HUES48 (cell line): ENCODE measurements at regions not wholly inside any gene's neighbourhood (a gene's known extent, or its start where the extent isn't known, plus 50 kb on each side); places are given as distances from the start of the nearest gene placed in this dataset.

Experiments used
- H3K27ac ChIP-seq: one replicate; pipeline ENCODE4 v1.7.0; 2013; ENCODE audit warnings: low read depth, low read length, inconsistent platforms
- H3K27me3 ChIP-seq: 2 replicates; pipeline ENCODE4 v1.6.1; 2013; ENCODE audit warnings: mild to moderate bottlenecking, low read length; ENCODE audit not compliant: control insufficient read depth, insufficient read depth
- H3K36me3 ChIP-seq: 2 replicates; pipeline ENCODE4 v1.6.1; 2013; ENCODE audit warnings: low read length; ENCODE audit not compliant: control insufficient read depth, insufficient read depth
- H3K4me1 ChIP-seq: 2 replicates; pipeline ENCODE4 v1.6.1; 2013; ENCODE audit warnings: mild to moderate bottlenecking, low read length; ENCODE audit not compliant: control insufficient read depth, insufficient read depth
- H3K4me3 ChIP-seq: 2 replicates; pipeline ENCODE4 v1.5.1; 2013; ENCODE audit warnings: mild to moderate bottlenecking, low read depth, low read length
- H3K9ac ChIP-seq: 2 replicates; pipeline ENCODE4 v1.6.1; 2013; ENCODE audit warnings: mild to moderate bottlenecking, low read depth, low read length, moderate library complexity
- H3K9me3 ChIP-seq: 2 replicates; pipeline ENCODE4 v1.6.1; 2013; ENCODE audit warnings: low read length; ENCODE audit not compliant: control insufficient read depth, insufficient read depth

- peaks cover 44% of the 10 kb centered on the region for H3K27me3 ChIP-seq
- peak overlapping the region; percentile 64 for H3K27ac ChIP-seq
- H3K36me3 ChIP-seq: no peaks in the 10 kb centered on the region
- H3K4me1 ChIP-seq: peaks cover 87% of the 10 kb centered on the region
- H3K9ac ChIP-seq: peak overlapping the region; percentile 21; the same call in 1 of the 2 replicates
- H3K9me3 ChIP-seq: no peaks in the 10 kb centered on the region
- peak overlapping the region; percentile 43 for H3K4me3 ChIP-seq
Observed at GRCh38 chr5:3121813-3122212, 370.3 kb upstream of the IRX2 start.

GRCh38 chr5:3120028-3120427 is 368.6 kb upstream of the IRX2 start:
- no peaks in the 10 kb centered on the region for H3K36me3 ChIP-seq
- no peak overlapping the region for H3K4me3 ChIP-seq
- peaks cover 94% of the 10 kb centered on the region for H3K4me1 ChIP-seq
- H3K27me3 ChIP-seq: peaks cover 59% of the 10 kb centered on the region
- H3K9ac ChIP-seq: no peak overlapping the region
- H3K27ac ChIP-seq: no peak overlapping the region
- H3K9me3 ChIP-seq: no peaks in the 10 kb centered on the region

- Histone ChIP-seq H3K27me3 (peaks cover 59% of the 10 kb centered on the region), H3K4me1 (peaks cover 89% of the 10 kb centered on the region)
Observed at GRCh38 chr5:3119435-3119834, 368.0 kb upstream of the IRX2 start.

GRCh38 chr5:3118340-3118739 is 366.9 kb upstream of the IRX2 start:
- peaks cover 59% of the 10 kb centered on the region for H3K27me3 ChIP-seq
- H3K9me3 ChIP-seq: no peaks in the 10 kb centered on the region
- H3K27ac ChIP-seq: peak overlapping the region; percentile 78
- no peaks in the 10 kb centered on the region for H3K36me3 ChIP-seq
- H3K4me1 ChIP-seq: peaks cover 81% of the 10 kb centered on the region
- H3K9ac ChIP-seq: peak overlapping the region; percentile 8; the same call in 1 of the 2 replicates
- peak overlapping the region; percentile 39 for H3K4me3 ChIP-seq

More at GRCh38 chr5:3119435-3119834, 368.0 kb upstream of the IRX2 start:
- peak overlapping the region; percentile 8 for H3K27ac ChIP-seq
- no peak overlapping the region for H3K4me3 ChIP-seq
- no peaks in the 10 kb centered on the region for H3K36me3 ChIP-seq
- no peaks in the 10 kb centered on the region for H3K9me3 ChIP-seq
- H3K9ac ChIP-seq: no peak overlapping the region

GRCh38 chr5:3116366-3116765 is 364.9 kb upstream of the IRX2 start:
- no peaks in the 10 kb centered on the region for H3K36me3 ChIP-seq
- no peak overlapping the region for H3K9ac ChIP-seq
- H3K4me3 ChIP-seq: no peak overlapping the region
- peaks cover 47% of the 10 kb centered on the region for H3K27me3 ChIP-seq
- peaks cover 61% of the 10 kb centered on the region for H3K4me1 ChIP-seq
- H3K27ac ChIP-seq: no peak overlapping the region
- no peaks in the 10 kb centered on the region for H3K9me3 ChIP-seq

GRCh38 chr5:3114467-3114866 is 363.0 kb upstream of the IRX2 start:
- H3K27me3 ChIP-seq: peaks cover 29% of the 10 kb centered on the region
- H3K4me1 ChIP-seq: peaks cover 42% of the 10 kb centered on the region

GRCh38 chr5:3110371-3110770 is 358.9 kb upstream of the IRX2 start:
- Histone ChIP-seq H3K27me3 (peaks cover 1% of the 10 kb centered on the region; the same call in 1 of the 2 replicates), H3K4me1 (peaks cover 24% of the 10 kb centered on the region), H3K27ac (no peak overlapping the region), H3K4me3 (no peak overlapping the region), H3K9me3 (no peaks in the 10 kb centered on the region), H3K36me3 (no peaks in the 10 kb centered on the region), H3K9ac (no peak overlapping the region)

More at GRCh38 chr5:3114467-3114866, 363.0 kb upstream of the IRX2 start:
- Histone ChIP-seq H3K36me3 (no peaks in the 10 kb centered on the region), H3K9ac (no peak overlapping the region), H3K4me3 (no peak overlapping the region), H3K27ac (no peak overlapping the region), H3K9me3 (no peaks in the 10 kb centered on the region)

- Histone ChIP-seq H3K9ac (no peak overlapping the region), H3K27ac (no peak overlapping the region), H3K9me3 (no peaks in the 10 kb centered on the region), H3K4me1 (peaks cover 54% of the 10 kb centered on the region), H3K36me3 (no peaks in the 10 kb centered on the region), H3K4me3 (no peak overlapping the region), H3K27me3 (no peaks in the 10 kb centered on the region)
Observed at GRCh38 chr5:3107156-3107611, 355.7 kb upstream of the IRX2 start.

- Histone ChIP-seq H3K4me1 (peaks cover 67% of the 10 kb centered on the region), H3K4me3 (no peak overlapping the region), H3K27ac (no peak overlapping the region), H3K27me3 (no peaks in the 10 kb centered on the region), H3K9ac (no peak overlapping the region), H3K9me3 (no peaks in the 10 kb centered on the region), H3K36me3 (no peaks in the 10 kb centered on the region)
Observed at GRCh38 chr5:3105581-3105980, 354.1 kb upstream of the IRX2 start.

- H3K4me3 ChIP-seq: no peak overlapping the region
- peak overlapping the region; percentile 95 for H3K27ac ChIP-seq
- peaks cover 71% of the 10 kb centered on the region for H3K4me1 ChIP-seq
Observed at GRCh38 chr5:3105172-3105571, 353.7 kb upstream of the IRX2 start.

GRCh38 chr5:3104429-3105060 is 353.1 kb upstream of the IRX2 start:
- no peaks in the 10 kb centered on the region for H3K9me3 ChIP-seq
- peaks cover 75% of the 10 kb centered on the region for H3K4me1 ChIP-seq
- H3K4me3 ChIP-seq: peak overlapping the region; percentile 18; the same call in 1 of the 2 replicates

More at GRCh38 chr5:3105172-3105571, 353.7 kb upstream of the IRX2 start:
- no peaks in the 10 kb centered on the region for H3K36me3 ChIP-seq
- H3K9ac ChIP-seq: no peak overlapping the region
- no peaks in the 10 kb centered on the region for H3K9me3 ChIP-seq
- no peaks in the 10 kb centered on the region for H3K27me3 ChIP-seq

More at GRCh38 chr5:3104429-3105060, 353.1 kb upstream of the IRX2 start:
- Histone ChIP-seq H3K36me3 (no peaks in the 10 kb centered on the region), H3K27ac (peak overlapping the region; percentile 95), H3K9ac (no peak overlapping the region), H3K27me3 (no peaks in the 10 kb centered on the region)
